ENCODE measurements at regions not wholly inside any gene's neighbourhood (a gene's known extent, or its start where the extent isn't known, plus 50 kb on each side); places are given as distances from the start of the nearest gene placed in this dataset.

DNA sequence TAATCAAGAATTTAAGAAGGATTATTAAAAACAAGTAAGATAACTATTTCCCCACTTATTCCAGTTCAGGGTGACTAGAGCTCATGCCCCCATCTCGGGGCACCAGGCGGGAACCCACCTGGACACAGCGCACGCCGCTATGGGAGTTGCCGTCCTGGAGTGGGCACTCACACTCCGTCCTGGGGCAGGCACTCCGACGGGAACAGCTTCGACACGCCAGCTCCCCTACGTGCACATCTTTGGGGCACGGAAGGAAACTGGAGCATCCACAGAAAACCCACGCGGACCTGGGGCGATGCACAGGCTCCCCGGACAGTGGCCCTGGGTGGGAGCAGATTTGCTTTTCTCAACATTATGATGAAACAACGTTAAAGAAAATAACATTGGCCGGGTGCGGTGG is 52.0 kb upstream of the GATA5 start:
- no peak for DNase-seq (ENCODE audit: low read depth, low spot score)
- no peak overlapping the region for H3K27ac ChIP-seq

DNA sequence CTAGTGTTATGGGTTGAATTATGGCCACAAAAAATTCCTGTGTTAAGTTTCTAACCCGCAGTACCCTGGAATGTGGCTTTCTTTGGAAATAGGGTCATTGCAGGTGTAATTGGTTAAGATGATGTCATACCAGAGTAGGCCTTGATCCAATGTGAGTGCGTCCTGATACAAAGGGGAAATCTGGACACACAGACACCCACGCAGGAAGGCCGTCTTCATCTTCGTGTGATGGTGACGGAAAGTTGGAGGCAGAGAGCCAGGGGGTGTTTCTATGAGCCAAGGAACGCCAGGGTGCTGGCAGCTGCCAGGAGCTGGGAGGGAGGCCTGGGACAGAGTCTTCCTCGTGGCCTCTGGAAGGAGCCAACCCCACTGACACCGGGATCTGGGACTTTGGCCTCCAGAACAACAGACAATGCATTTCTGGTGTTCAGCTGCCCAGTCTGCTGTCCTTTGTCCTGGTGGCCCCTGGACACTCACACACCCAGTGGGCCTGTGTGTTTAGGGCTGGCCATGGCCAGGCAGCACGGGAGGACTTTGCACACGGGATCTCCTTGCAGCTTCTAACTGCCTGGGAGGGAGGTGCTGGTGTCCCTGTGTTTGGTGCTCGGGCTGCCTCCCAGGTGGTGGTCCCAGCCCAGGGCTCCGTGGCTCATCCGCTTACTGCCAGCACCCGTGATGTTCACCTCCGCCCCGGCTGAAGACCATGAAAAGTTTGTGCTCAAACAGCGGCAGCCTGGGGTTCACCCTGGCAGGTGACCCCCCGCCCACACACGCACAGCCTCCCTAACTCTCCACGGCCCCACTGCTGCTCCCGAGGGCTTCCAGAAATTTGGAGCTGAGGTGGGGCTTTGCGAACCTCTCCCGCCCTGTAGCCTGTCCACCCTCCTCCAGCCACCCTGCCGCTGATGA is 53.4 kb upstream of the GATA5 start:
- no peak overlapping the region for H3K27ac ChIP-seq
- no peak for DNase-seq (ENCODE audit: low read depth, low spot score)

DNA sequence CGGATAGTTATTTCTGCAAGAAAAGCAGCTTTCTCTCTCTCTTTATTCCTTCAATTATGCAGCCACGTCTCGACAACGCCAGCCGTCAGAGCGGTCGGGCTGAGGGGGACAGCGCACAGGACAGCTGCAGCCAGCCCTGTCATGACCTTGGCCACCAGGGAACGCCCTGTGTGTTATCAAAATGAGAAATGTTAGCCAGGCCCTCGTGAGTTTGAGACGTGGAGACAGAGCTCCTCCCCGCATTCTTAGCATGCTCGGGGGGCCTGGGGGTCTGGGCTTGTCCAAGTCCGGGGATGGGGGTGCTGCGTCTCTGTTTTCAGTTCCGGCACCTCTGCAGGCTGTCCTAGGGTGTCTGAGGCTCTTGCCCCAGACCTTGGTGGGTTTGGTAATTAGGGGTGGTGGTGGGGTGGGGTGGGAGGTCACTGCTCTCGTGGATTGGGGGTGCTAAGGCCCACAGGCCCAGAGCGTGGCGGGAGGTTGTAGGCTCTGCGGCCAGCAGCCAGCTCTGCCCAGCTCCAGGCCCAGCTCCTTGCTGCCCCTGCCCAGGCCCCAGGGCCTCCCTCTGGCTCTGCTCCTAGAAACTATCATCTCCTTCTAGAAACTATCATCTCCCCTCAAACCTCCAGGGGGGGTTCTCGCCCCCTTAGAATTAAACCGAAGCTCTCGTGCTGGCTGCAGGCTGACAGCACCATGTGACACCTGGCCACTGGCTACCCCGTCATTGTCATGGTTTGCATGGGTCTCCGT is 54.3 kb upstream of the GATA5 start:
- H3K27ac ChIP-seq: no peak overlapping the region
- DNase-seq (ENCODE audit: low read depth, low spot score): no peak

GRCh38 chr20:62530643-62531032 is 54.8 kb upstream of the GATA5 start:
- DNase-seq (ENCODE audit: low read depth, low spot score): no peak
- no peak overlapping the region for H3K27ac ChIP-seq

GRCh38 chr20:62531046-62531838 is 55.4 kb upstream of the GATA5 start:
- no peak overlapping the region for H3K27ac ChIP-seq
- DNase-seq (ENCODE audit: low read depth, low spot score): no peak

- H3K27ac ChIP-seq: no peak overlapping the region
- DNase-seq (ENCODE audit: low read depth, low spot score): no peak
Measured at GRCh38 chr20:62532921-62533320, 57.1 kb upstream of the GATA5 start.

GRCh38 chr20:62533591-62534495 is 58.0 kb upstream of the GATA5 start:
- DNase-seq (ENCODE audit: low read depth, low spot score): no peak
- no peak overlapping the region for H3K27ac ChIP-seq

GRCh38 chr20:62534526-62535221 is 58.9 kb upstream of the GATA5 start:
- no peak overlapping the region for H3K27ac ChIP-seq
- no peak for DNase-seq (ENCODE audit: low read depth, low spot score)

DNA sequence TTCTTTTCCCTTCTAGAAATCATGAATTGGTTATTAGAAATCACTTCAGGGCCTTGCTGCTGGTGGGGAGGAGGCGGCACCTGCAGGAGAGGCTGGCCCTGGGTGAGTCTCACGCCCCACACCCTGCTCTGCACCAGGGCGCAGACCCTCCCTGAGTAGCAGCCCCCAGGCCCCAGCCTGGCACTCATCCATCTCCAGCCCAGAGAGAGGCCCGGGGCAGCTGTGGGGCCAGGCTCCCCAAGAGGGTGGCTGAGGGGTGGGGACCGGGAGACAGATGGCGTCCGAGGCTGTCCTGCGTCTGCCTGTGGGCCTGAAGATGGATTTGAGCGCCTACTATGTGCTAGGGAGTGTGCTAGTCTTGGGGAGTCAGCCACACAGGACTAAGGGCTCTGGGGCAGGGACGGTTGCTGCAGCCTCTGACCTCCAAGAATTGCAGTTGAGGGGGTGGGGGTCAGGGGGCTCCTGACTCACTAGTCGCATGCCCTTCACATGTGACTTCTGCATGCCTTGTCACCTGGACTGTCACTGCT is 59.6 kb upstream of the GATA5 start:
- no peak for DNase-seq (ENCODE audit: low read depth, low spot score)
- no peak overlapping the region for H3K27ac ChIP-seq

- no peak overlapping the region for H3K27ac ChIP-seq
- no peak for DNase-seq (ENCODE audit: low read depth, low spot score)
Measured at GRCh38 chr20:62535964-62536363, 60.2 kb upstream of the GATA5 start.

DNA sequence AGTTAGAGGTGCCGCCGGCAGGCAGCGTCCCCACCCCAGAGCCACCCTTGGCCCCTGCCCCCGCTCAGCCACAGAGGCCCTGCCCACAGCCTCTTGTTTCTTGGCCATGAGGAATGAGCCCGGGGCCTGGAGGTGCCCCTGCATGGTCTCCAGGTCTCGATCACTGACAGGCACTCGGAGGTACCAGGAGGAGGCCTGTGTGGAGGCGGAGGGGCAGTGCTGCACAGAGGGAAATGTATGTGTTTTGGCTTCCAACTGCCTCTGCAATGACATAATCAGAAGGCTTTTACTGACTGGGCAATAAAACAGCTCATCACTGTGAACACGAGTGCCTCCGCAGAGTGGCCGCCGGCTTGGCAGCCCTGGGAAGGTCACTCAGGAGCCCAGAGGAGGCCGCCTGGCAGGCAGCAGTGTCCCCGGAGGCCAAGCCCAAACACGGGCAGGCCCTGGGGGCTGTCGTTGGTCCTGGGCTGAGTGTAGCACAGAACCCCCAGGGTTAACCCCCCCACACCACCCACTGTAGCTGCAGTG is 61.1 kb upstream of the GATA5 start:
- no peak for DNase-seq (ENCODE audit: low read depth, low spot score)
- H3K27ac ChIP-seq: no peak overlapping the region

- no peak overlapping the region for H3K27ac ChIP-seq
- DNase-seq (ENCODE audit: low read depth, low spot score): no peak
Measured at GRCh38 chr20:62537649-62538292, 62.0 kb upstream of the GATA5 start.

DNA sequence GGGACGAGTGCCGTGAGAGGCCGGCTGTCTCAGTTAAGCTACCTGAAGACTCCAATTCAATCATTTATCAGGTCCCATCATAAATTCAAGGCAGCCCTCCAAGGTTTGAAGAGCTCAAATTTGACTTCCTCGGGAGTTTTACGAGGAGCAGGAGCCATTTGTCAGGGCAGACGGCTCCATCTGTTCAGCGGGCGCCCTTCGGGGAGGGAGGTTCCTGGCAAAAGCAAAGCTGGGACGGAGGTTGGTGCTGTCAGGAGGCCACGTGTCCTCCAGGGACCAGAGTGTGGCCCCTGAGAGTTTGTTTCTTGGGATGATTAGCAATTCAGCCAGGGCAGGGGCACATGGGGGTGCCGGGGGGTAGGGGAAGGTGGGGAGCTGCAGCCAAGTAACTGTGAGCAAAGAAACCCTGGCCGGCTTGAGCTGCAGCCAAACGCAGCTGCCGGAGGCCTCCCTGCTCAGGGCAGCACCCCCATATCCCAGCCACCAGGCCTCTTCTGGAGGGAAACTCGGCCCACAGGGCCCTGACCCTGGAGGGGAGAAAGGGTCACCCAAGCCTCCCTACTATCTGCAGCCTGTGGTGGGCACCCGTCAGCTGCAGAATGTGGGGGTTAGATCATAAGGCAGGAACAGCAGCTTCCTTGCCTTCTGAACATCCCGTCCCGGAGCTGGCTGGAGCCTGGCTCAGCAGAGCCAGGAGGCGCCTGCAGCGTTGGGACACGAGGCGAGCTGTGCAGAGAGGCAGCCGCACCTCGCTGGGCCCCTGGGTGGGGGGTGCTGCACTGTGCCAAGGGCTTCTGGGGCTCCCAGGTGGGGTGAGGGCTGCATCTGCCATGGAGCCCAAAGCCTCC is 63.6 kb upstream of the GATA5 start:
- DNase-seq (ENCODE audit: low read depth, low spot score): no peak

DNA sequence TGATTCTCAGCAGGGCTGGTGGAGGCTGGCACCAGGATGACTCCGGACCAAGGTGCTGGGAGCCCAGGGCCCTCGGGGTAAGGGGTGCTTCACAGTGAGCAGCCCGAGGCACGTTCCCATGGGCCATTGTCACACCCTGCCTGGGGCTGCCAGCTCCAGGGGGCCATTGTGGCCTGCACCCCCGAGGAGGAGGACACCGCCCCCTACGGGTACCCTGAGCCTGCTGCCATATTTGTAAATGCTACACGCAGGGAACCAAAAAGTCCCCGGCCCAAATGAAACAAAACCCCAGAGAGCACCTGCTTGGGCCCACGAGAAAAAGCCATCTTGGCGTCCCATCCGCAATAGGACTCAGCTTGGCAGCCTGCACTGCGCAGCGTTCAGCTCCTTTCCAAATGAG is 64.7 kb upstream of the GATA5 start:
- H3K27ac ChIP-seq: no peak overlapping the region
- DNase-seq (ENCODE audit: low read depth, low spot score): no peak

More for the DNA sequence above, 63.6 kb upstream of the GATA5 start:
- H3K27ac ChIP-seq: no peak overlapping the region

GRCh38 chr20:62542862-62543261 is 67.1 kb upstream of the GATA5 start:
- DNase-seq (ENCODE audit: low read depth, low spot score): no peak
- H3K27ac ChIP-seq: no peak overlapping the region

GRCh38 chr20:62543470-62544302 is 67.9 kb upstream of the GATA5 start:
- DNase-seq (ENCODE audit: low read depth, low spot score): no peak
- no peak overlapping the region for H3K27ac ChIP-seq

Measured in epithelial cell of prostate (primary cell).